Nephron (organoid): ENCODE measurements at regions not wholly inside any gene's neighbourhood (a gene's known extent, or its start where the extent isn't known, plus 50 kb on each side); places are given as distances from the start of the nearest gene placed in this dataset.

ENCODE experiments used
- H3K27ac Mint-ChIP-seq, 3 experiments: 2 replicates each; pipeline ENCODE4 v1.8.0; 2020; ENCODE audit warnings: mixed read lengths in 3 of 3, mild to moderate bottlenecking in 2 of 3, moderate library complexity in 1 of 3
- H3K27me3 Mint-ChIP-seq: 2 replicates; pipeline ENCODE4 v1.8.0; 2021; ENCODE audit warnings: low read depth, mild to moderate bottlenecking, moderate library complexity, mixed read lengths
- H3K36me3 Mint-ChIP-seq: 2 replicates; pipeline ENCODE4 v1.8.0; 2020; ENCODE audit warnings: low read depth, mixed read lengths
- H3K4me1 Mint-ChIP-seq: 2 replicates; pipeline ENCODE4 v1.8.0; 2020; ENCODE audit warnings: mixed read lengths
- H3K4me3 Mint-ChIP-seq, 3 experiments: 2 replicates each; pipeline ENCODE4 v1.8.0; 2020; ENCODE audit warnings: mild to moderate bottlenecking in 3 of 3, mixed read lengths in 3 of 3, moderate library complexity in 2 of 3
- H3K9me3 Mint-ChIP-seq: 2 replicates; pipeline ENCODE4 v1.8.0; 2020; ENCODE audit warnings: mixed read lengths
- CTCF ChIP-seq, 3 experiments: fragments of 200-600 bp; sonication (generic); IDR thresholded peaks; one replicate each; pipeline ENCODE4 v1.5.0; 2021; ENCODE audit warnings: antibody characterized with exemption in 3 of 3; ENCODE audit not compliant: unreplicated experiment in 3 of 3

- Mint-ChIP-seq H3K36me3 (no peaks in the 10 kb centered on the region), H3K4me3 (no peak overlapping the region), H3K9me3 (peaks cover 9% of the 10 kb centered on the region), H3K27me3 (peaks cover 23% of the 10 kb centered on the region), H3K27ac (peak overlapping the region in 2 of 3 experiments; percentile 18 to 27), H3K4me1 (peaks cover 61% of the 10 kb centered on the region)
- TF ChIP-seq CTCF (IDR thresholded peaks at IDR 0.05; ENCODE audit: unreplicated experiment in 3 of 3) = no peak
Measured at GRCh38 chr16:88300463-88300835, 82.3 kb upstream of the ZNF469 start.

GRCh38 chr16:88301431-88301830 lies 81.3 kb upstream of the ZNF469 start:
- Mint-ChIP-seq H3K4me1 (peaks cover 61% of the 10 kb centered on the region), H3K27ac (peak overlapping the region in 2 of 3 experiments; percentile 68 to 95), H3K36me3 (no peaks in the 10 kb centered on the region), H3K4me3 (no peak overlapping the region), H3K27me3 (peaks cover 21% of the 10 kb centered on the region), H3K9me3 (peaks cover 9% of the 10 kb centered on the region)
- no peak for TF ChIP-seq CTCF (IDR thresholded peaks at IDR 0.05; ENCODE audit: unreplicated experiment in 3 of 3)

- Mint-ChIP-seq H3K36me3 (no peaks in the 10 kb centered on the region), H3K27ac (peak overlapping the region; percentile 10 to 95 (median 68)), H3K27me3 (peaks cover 18% of the 10 kb centered on the region), H3K4me1 (peaks cover 63% of the 10 kb centered on the region), H3K9me3 (peaks cover 12% of the 10 kb centered on the region), H3K4me3 (peak overlapping the region in 1 of 3 experiments; percentile 59)
- TF ChIP-seq CTCF (IDR thresholded peaks at IDR 0.05; ENCODE audit: unreplicated experiment in 3 of 3) = no peak
Measured at GRCh38 chr16:88301886-88302285, 80.9 kb upstream of the ZNF469 start.

- peaks cover 16% of the 10 kb centered on the region for H3K27me3 Mint-ChIP-seq
- no peak for TF ChIP-seq CTCF (IDR thresholded peaks at IDR 0.05; ENCODE audit: unreplicated experiment in 3 of 3)
- no peak overlapping the region for H3K4me3 Mint-ChIP-seq
- peaks cover 64% of the 10 kb centered on the region for H3K4me1 Mint-ChIP-seq
- H3K9me3 Mint-ChIP-seq = peaks cover 17% of the 10 kb centered on the region
- H3K36me3 Mint-ChIP-seq = no peaks in the 10 kb centered on the region
- no peak overlapping the region for H3K27ac Mint-ChIP-seq
Measured at GRCh38 chr16:88302666-88303065, 80.1 kb upstream of the ZNF469 start.

GRCh38 chr16:88303405-88303804 lies 79.4 kb upstream of the ZNF469 start:
- TF ChIP-seq CTCF (IDR thresholded peaks at IDR 0.05; ENCODE audit: unreplicated experiment in 3 of 3) = no peak
- H3K36me3 Mint-ChIP-seq = no peaks in the 10 kb centered on the region
- peak overlapping the region in 1 of 3 experiments; percentile 32 for H3K4me3 Mint-ChIP-seq
- peaks cover 63% of the 10 kb centered on the region for H3K4me1 Mint-ChIP-seq
- H3K9me3 Mint-ChIP-seq = peaks cover 23% of the 10 kb centered on the region
- peak overlapping the region in 2 of 3 experiments; percentile 76 to 77 for H3K27ac Mint-ChIP-seq
- H3K27me3 Mint-ChIP-seq = peaks cover 15% of the 10 kb centered on the region
